ENCODE measurements at regions not wholly inside any gene's neighbourhood (a gene's known extent, or its start where the extent isn't known, plus 50 kb on each side); places are given as distances from the start of the nearest gene placed in this dataset.

- DNase-seq (ENCODE audit: extremely low spot score, unreplicated experiment), result no peak
- H3K36me3 Mint-ChIP-seq (ENCODE audit: unreplicated experiment), result no peaks in the 10 kb centered on the region
- H3K27ac Mint-ChIP-seq (ENCODE audit: unreplicated experiment), result no peak overlapping the region
- H3K4me1 Mint-ChIP-seq (ENCODE audit: unreplicated experiment), result peaks cover 3% of the 10 kb centered on the region
- H3K4me3 Mint-ChIP-seq (ENCODE audit: unreplicated experiment), result no peak overlapping the region
- no peak for TF ChIP-seq CTCF (IDR thresholded peaks at IDR 0.05)
- no peaks in the 10 kb centered on the region for H3K9me3 Mint-ChIP-seq (ENCODE audit: unreplicated experiment)
- peaks cover 53% of the 10 kb centered on the region for H3K27me3 Mint-ChIP-seq (ENCODE audit: unreplicated experiment)
Observed at GRCh38 chr10:78721231-78721630, 347.5 kb upstream of the ZMIZ1 start.

DNA sequence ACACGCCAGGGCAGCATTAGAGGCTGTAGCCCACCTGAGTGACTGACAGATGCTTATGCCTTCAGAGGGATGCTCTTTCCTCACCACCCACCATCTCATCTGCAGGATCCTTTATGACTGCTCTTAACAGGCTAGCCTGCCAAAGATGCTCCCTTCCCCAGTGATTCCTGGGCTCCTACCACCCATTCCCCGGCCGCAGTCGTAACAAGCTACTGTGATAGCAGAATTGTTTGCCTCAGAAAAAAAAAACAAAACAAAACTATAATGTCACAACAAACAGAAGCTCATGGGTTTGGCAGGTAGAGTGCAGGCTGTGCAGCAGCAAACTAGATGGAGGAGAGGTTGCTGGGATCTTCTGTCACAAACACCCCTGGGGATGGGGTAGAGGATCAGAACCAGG, 343.9 kb upstream of the ZMIZ1 start:
- no peak overlapping the region for H3K27ac Mint-ChIP-seq (ENCODE audit: unreplicated experiment)

DNA sequence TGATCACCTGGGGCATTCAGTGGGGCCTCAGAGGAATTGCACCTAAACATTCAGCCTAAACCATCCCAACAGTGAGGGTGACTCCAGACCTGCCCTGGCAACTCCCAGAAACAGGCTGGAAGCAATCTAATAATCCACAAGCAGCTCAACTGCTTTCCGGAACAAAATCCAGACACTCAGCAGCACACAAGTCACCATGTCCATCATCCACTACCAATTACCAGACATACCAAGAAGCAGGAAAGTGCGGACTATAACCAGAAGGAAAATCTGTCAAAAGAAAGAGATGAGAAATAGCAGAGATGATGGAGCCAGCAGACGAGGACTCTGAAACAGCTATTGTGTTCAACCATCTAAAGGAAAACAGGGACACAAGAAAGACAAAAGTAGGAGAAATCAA, 342.6 kb upstream of the ZMIZ1 start:
- Mint-ChIP-seq H3K4me1 (ENCODE audit: unreplicated experiment) (no peaks in the 10 kb centered on the region), H3K36me3 (ENCODE audit: unreplicated experiment) (no peaks in the 10 kb centered on the region), H3K9me3 (ENCODE audit: unreplicated experiment) (no peaks in the 10 kb centered on the region), H3K27ac (ENCODE audit: unreplicated experiment) (no peak overlapping the region), H3K27me3 (ENCODE audit: unreplicated experiment) (peaks cover 86% of the 10 kb centered on the region), H3K4me3 (ENCODE audit: unreplicated experiment) (no peak overlapping the region)
- no peak for DNase-seq (ENCODE audit: extremely low spot score, unreplicated experiment)
- no peak for TF ChIP-seq CTCF (IDR thresholded peaks at IDR 0.05)

More for the DNA sequence above, 343.9 kb upstream of the ZMIZ1 start:
- no peak for DNase-seq (ENCODE audit: extremely low spot score, unreplicated experiment)
- Mint-ChIP-seq H3K9me3 (ENCODE audit: unreplicated experiment) (no peaks in the 10 kb centered on the region), H3K4me1 (ENCODE audit: unreplicated experiment) (no peaks in the 10 kb centered on the region), H3K27me3 (ENCODE audit: unreplicated experiment) (peaks cover 83% of the 10 kb centered on the region), H3K36me3 (ENCODE audit: unreplicated experiment) (no peaks in the 10 kb centered on the region), H3K4me3 (ENCODE audit: unreplicated experiment) (no peak overlapping the region)
- no peak for TF ChIP-seq CTCF (IDR thresholded peaks at IDR 0.05)

- Mint-ChIP-seq H3K27ac (ENCODE audit: unreplicated experiment) (no peak overlapping the region), H3K4me1 (ENCODE audit: unreplicated experiment) (no peaks in the 10 kb centered on the region), H3K4me3 (ENCODE audit: unreplicated experiment) (no peak overlapping the region), H3K27me3 (ENCODE audit: unreplicated experiment) (peaks cover 90% of the 10 kb centered on the region), H3K9me3 (ENCODE audit: unreplicated experiment) (no peaks in the 10 kb centered on the region), H3K36me3 (ENCODE audit: unreplicated experiment) (no peaks in the 10 kb centered on the region)
- no peak for TF ChIP-seq CTCF (IDR thresholded peaks at IDR 0.05)
- DNase-seq (ENCODE audit: extremely low spot score, unreplicated experiment), result no peak
Observed at GRCh38 chr10:78727251-78727650, 341.5 kb upstream of the ZMIZ1 start.

- no peak overlapping the region for H3K4me3 Mint-ChIP-seq (ENCODE audit: unreplicated experiment)
- H3K4me1 Mint-ChIP-seq (ENCODE audit: unreplicated experiment), result no peaks in the 10 kb centered on the region
- no peaks in the 10 kb centered on the region for H3K36me3 Mint-ChIP-seq (ENCODE audit: unreplicated experiment)
- H3K9me3 Mint-ChIP-seq (ENCODE audit: unreplicated experiment), result no peaks in the 10 kb centered on the region
- H3K27ac Mint-ChIP-seq (ENCODE audit: unreplicated experiment), result no peak overlapping the region
- peaks cover 90% of the 10 kb centered on the region for H3K27me3 Mint-ChIP-seq (ENCODE audit: unreplicated experiment)
- no peak for TF ChIP-seq CTCF (IDR thresholded peaks at IDR 0.05)
- DNase-seq (ENCODE audit: extremely low spot score, unreplicated experiment), result no peak
Observed at GRCh38 chr10:78727728-78728127, 341.0 kb upstream of the ZMIZ1 start.
